Vagina (tissue), 2 donors: ENCODE measurements at regions not wholly inside any gene's neighbourhood (a gene's known extent, or its start where the extent isn't known, plus 50 kb on each side); places are given as distances from the start of the nearest gene placed in this dataset.
A peak's percentile ranks its signal among the peaks of the same experiment; 100 is the strongest.
"Not testable (repeated sequence)": the region's sequence is repeated elsewhere in the genome, so short reads cannot be mapped to it uniquely, and the experiment has no call there.

ENCODE experiments used
- DNase-seq, 2 donors: peaks; one replicate each; pipeline ENCODE4 v3.0.0-alpha.2; 2017; ENCODE audit errors: extremely low spot score in 2 of 2
- H3K27ac ChIP-seq: fragments of 200-600 bp; sonication (generic); one replicate; pipeline ENCODE4 v1.5.1; 2019
- H3K27me3 ChIP-seq: fragments of 200-600 bp; sonication (generic); one replicate; pipeline ENCODE4 v1.5.1; 2019
- H3K36me3 ChIP-seq, 2 donors: fragments of 200-600 bp; sonication (generic); one replicate each; pipeline ENCODE4 v1.5.1; 2017 to 2019
- H3K4me1 ChIP-seq: fragments of 200-600 bp; sonication (generic); one replicate; pipeline ENCODE4 v1.5.1; 2019
- H3K4me3 ChIP-seq, 2 donors: fragments of 200-600 bp; sonication (generic); 1 replicate in 1 of 2; 2 replicates in 1 of 2; pipeline ENCODE4 v1.5.1; 2016 to 2019
- H3K9me3 ChIP-seq: fragments of 200-600 bp; sonication (generic); one replicate; pipeline ENCODE4 v1.5.1; 2019
- CTCF ChIP-seq, 3 experiments: fragments of 450-650 bp in 2 of 3; fragments of 200-600 bp in 1 of 3; sonication (generic) in 1 of 3; IDR thresholded peaks; one replicate each; pipeline ENCODE4 v1.5.1; 2017 to 2019; ENCODE audit warnings: antibody characterized with exemption in 3 of 3, mild to moderate bottlenecking in 2 of 3, moderate library complexity in 2 of 3
- POLR2A ChIP-seq, 2 donors: fragments of 450-650 bp; IDR thresholded peaks; one replicate each; pipeline ENCODE4 v1.6.1; 2017; ENCODE audit warnings: antibody characterized with exemption in 2 of 2, mild to moderate bottlenecking in 2 of 2, moderate library complexity in 2 of 2
- POLR2AphosphoS5 ChIP-seq, 2 donors: sonication (generic); formaldehyde crosslinking; IDR thresholded peaks; one replicate each; pipeline ENCODE4 v1.9.0; 2017; ENCODE audit warnings: antibody characterized with exemption in 2 of 2, mild to moderate bottlenecking in 2 of 2, low read depth in 1 of 2; ENCODE audit not compliant: insufficient read depth in 1 of 2
- intact Hi-C: fragments of 100-400 bp; cut with DNase I; formaldehyde crosslinking; loops from one replicate; pipeline ENCODE4 v1.15.1; 2023

GRCh38 chr7:92910976-92911375 is 74.6 kb upstream of the CDK6 start:
- H3K27me3 ChIP-seq = no peaks in the 10 kb centered on the region
- H3K4me1 ChIP-seq = no peaks in the 10 kb centered on the region
- H3K9me3 ChIP-seq = no peaks in the 10 kb centered on the region
- no peaks in the 10 kb centered on the region for H3K36me3 ChIP-seq
- H3K27ac ChIP-seq = no peak overlapping the region
- TF ChIP-seq POLR2A (IDR thresholded peaks at IDR 0.05) (no peak), CTCF (IDR thresholded peaks at IDR 0.05) (no peak), POLR2AphosphoS5 (IDR thresholded peaks at IDR 0.05; ENCODE audit: insufficient read depth in 1 of 2, low read depth in 1 of 2) (no peak)
- H3K4me3 ChIP-seq = no peak overlapping the region
- intact Hi-C loops = loop anchor here (10.0 kb wide), 1 partner anchor 56 kb away; no protein-coding TSS in a partner anchor
- no peak for DNase-seq

GRCh38 chr7:92909686-92910475 is 73.5 kb upstream of the CDK6 start:
- Histone ChIP-seq H3K36me3 (no peaks in the 10 kb centered on the region), H3K9me3 (no peaks in the 10 kb centered on the region), H3K4me3 (no peak overlapping the region), H3K4me1 (no peaks in the 10 kb centered on the region), H3K27ac (no peak overlapping the region), H3K27me3 (no peaks in the 10 kb centered on the region)
- intact Hi-C loops = loop anchor here (10.0 kb wide), 1 partner anchor 55 kb away; no protein-coding TSS in a partner anchor
- DNase-seq = no peak
- TF ChIP-seq CTCF (IDR thresholded peaks at IDR 0.05) = no peak

DNA sequence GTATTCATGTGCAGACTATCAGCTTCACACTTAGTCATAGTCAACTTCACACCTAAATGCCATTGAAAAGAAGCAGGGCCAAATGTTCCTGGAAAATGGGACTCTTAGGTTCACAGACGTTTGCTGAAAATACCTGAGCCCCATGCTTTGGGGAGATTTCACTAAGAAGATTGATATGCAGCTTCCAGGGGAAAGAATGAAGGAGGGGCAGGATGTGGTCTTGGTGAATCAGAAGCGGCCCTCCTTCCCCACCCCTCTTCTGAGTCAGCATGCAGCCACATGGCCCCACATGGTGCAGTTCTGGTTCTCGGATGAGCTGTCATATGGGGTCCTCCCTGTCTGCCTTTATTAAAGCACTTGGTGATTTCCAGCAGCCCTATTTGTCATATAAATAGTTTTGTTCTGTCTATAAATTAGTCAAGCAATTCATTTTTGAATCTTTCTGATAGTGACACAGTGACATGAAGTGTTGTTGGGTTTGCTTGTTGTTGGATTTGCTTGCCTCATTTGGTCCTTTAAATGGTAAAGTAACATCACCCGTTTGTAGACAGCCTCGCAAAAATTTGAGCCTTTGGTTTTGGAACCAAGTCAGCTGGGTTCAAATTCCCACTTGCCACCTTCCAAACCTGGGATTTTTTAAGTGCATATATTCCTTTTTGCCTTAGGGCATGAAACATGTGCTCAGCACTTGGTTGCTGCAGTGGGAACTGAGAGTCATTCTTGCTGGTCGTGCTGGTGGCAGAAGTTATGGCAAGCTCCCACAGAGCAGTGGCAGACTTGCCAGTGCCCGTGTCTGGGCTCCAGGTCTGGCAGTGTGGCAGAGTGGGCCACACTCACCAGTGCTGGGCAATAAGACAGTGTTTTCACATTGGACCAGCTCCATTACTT is 68.1 kb upstream of the CDK6 start:
- no peak for DNase-seq
- no peak overlapping the region for H3K27ac ChIP-seq

DNA sequence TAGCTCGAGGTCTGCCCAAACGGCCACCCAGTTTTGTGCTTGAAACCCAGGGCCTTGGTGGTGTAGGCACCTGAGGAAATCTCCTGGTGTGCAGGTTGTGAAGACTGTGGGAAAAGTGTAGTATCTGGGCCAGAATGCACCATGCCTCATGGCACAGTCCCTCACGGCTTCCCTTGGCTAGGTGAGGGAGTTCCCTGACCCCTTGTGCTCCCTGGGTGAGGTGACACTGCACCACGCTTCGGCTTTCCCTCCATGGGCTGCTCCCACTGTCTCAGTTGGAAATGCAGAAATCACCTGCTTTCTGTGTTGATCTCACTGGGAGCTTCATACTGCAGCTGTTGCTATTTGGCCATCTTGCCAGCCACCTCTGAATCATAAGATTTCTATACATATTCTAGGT is 62.4 kb upstream of the CDK6 start:
- no peaks in the 10 kb centered on the region for H3K36me3 ChIP-seq
- H3K4me3 ChIP-seq = no peak overlapping the region
- H3K27me3 ChIP-seq = no peaks in the 10 kb centered on the region
- intact Hi-C loops = no loop called here
- no peak overlapping the region for H3K27ac ChIP-seq
- TF ChIP-seq POLR2AphosphoS5 (IDR thresholded peaks at IDR 0.05; ENCODE audit: insufficient read depth in 1 of 2, low read depth in 1 of 2) (no peak), CTCF (IDR thresholded peaks at IDR 0.05) (no peak), POLR2A (IDR thresholded peaks at IDR 0.05) (no peak)
- peak in 1 of 2 donors; percentile 81 for DNase-seq
- H3K9me3 ChIP-seq = no peaks in the 10 kb centered on the region
- H3K4me1 ChIP-seq = no peaks in the 10 kb centered on the region

More for the DNA sequence above, 68.1 kb upstream of the CDK6 start:
- Histone ChIP-seq H3K9me3 (no peaks in the 10 kb centered on the region), H3K27me3 (no peaks in the 10 kb centered on the region), H3K4me1 (no peaks in the 10 kb centered on the region), H3K36me3 (no peaks in the 10 kb centered on the region), H3K4me3 (no peak overlapping the region)
- no peak for TF ChIP-seq POLR2A (IDR thresholded peaks at IDR 0.05)
- TF ChIP-seq CTCF (IDR thresholded peaks at IDR 0.05) = no peak
- no peak for TF ChIP-seq POLR2AphosphoS5 (IDR thresholded peaks at IDR 0.05; ENCODE audit: insufficient read depth in 1 of 2, low read depth in 1 of 2)
- intact Hi-C loops = no loop called here

DNA sequence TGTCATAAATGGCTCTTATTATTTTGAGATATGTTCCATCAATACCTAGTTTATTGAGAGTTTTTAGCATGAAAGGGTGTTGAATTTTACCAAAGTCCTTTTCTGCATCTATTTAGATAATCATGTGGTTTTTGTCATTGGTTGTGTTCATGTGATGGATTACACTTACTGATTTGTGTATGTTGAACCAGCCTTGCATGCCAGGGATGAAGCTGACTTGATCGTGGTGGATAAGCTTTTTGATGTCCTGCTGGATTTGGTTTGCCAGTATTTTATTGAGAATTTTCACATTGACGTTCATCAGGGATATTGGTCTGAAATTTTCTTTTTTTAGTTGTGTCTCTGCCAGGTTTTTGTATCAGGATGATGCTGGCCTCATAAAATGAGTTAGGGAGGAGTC is 58.5 kb upstream of the CDK6 start:
- intact Hi-C loops, H3K4me1 ChIP-seq, H3K4me3 ChIP-seq, H3K9me3 ChIP-seq, H3K36me3 ChIP-seq, H3K27me3 ChIP-seq, H3K27ac ChIP-seq, DNase-seq: not testable (repeated sequence)
